ENCODE measurements at regions not wholly inside any gene's neighbourhood (a gene's known extent, or its start where the extent isn't known, plus 50 kb on each side); places are given as distances from the start of the nearest gene placed in this dataset.

- no peak for TF ChIP-seq CTCF (IDR thresholded peaks at IDR 0.05; ENCODE audit: partially characterized antibody, unreplicated experiment)
- Mint-ChIP-seq H3K4me3 (ENCODE audit: unreplicated experiment) (no peak overlapping the region), H3K9me3 (ENCODE audit: unreplicated experiment) (peaks cover 2% of the 10 kb centered on the region), H3K36me3 (ENCODE audit: unreplicated experiment) (no peaks in the 10 kb centered on the region), H3K4me1 (ENCODE audit: low read depth, unreplicated experiment) (no peaks in the 10 kb centered on the region), H3K27ac (ENCODE audit: unreplicated experiment) (no peak overlapping the region), H3K27me3 (ENCODE audit: unreplicated experiment) (peaks cover 1% of the 10 kb centered on the region)
- no peak for DNase-seq
These were observed 60.2 kb downstream of the THNSL1 start for GRCh38 chr10:25076506-25077177.

GRCh38 chr10:25078658-25079431 is 62.4 kb downstream of the THNSL1 start:
- Mint-ChIP-seq H3K27ac (ENCODE audit: unreplicated experiment) (no peak overlapping the region), H3K4me1 (ENCODE audit: low read depth, unreplicated experiment) (no peaks in the 10 kb centered on the region), H3K9me3 (ENCODE audit: unreplicated experiment) (peaks cover 2% of the 10 kb centered on the region), H3K4me3 (ENCODE audit: unreplicated experiment) (no peak overlapping the region), H3K27me3 (ENCODE audit: unreplicated experiment) (peaks cover 1% of the 10 kb centered on the region), H3K36me3 (ENCODE audit: unreplicated experiment) (no peaks in the 10 kb centered on the region)
- TF ChIP-seq CTCF (IDR thresholded peaks at IDR 0.05; ENCODE audit: partially characterized antibody, unreplicated experiment), result no peak
- no peak for DNase-seq

GRCh38 chr10:25080880-25081581 is 64.6 kb downstream of the THNSL1 start:
- peak; percentile 78 for TF ChIP-seq CTCF (IDR thresholded peaks at IDR 0.05; ENCODE audit: partially characterized antibody, unreplicated experiment)
- Mint-ChIP-seq H3K36me3 (ENCODE audit: unreplicated experiment) (no peaks in the 10 kb centered on the region), H3K27me3 (ENCODE audit: unreplicated experiment) (no peaks in the 10 kb centered on the region), H3K4me3 (ENCODE audit: unreplicated experiment) (no peak overlapping the region), H3K4me1 (ENCODE audit: low read depth, unreplicated experiment) (no peaks in the 10 kb centered on the region), H3K27ac (ENCODE audit: unreplicated experiment) (no peak overlapping the region), H3K9me3 (ENCODE audit: unreplicated experiment) (no peaks in the 10 kb centered on the region)
- DNase-seq, result peak; percentile 82

GRCh38 chr10:25082276-25083204 is 66.1 kb downstream of the THNSL1 start:
- H3K4me3 Mint-ChIP-seq (ENCODE audit: unreplicated experiment), result no peak overlapping the region
- H3K4me1 Mint-ChIP-seq (ENCODE audit: low read depth, unreplicated experiment), result no peaks in the 10 kb centered on the region
- H3K27me3 Mint-ChIP-seq (ENCODE audit: unreplicated experiment), result no peaks in the 10 kb centered on the region
- H3K27ac Mint-ChIP-seq (ENCODE audit: unreplicated experiment), result no peak overlapping the region
- no peaks in the 10 kb centered on the region for H3K36me3 Mint-ChIP-seq (ENCODE audit: unreplicated experiment)
- TF ChIP-seq CTCF (IDR thresholded peaks at IDR 0.05; ENCODE audit: partially characterized antibody, unreplicated experiment), result no peak
- no peak for DNase-seq
- no peaks in the 10 kb centered on the region for H3K9me3 Mint-ChIP-seq (ENCODE audit: unreplicated experiment)

Data from glutamatergic neuron (in vitro differentiated cells).